ENCODE measurements at regions not wholly inside any gene's neighbourhood (a gene's known extent, or its start where the extent isn't known, plus 50 kb on each side); places are given as distances from the start of the nearest gene placed in this dataset.

DNA sequence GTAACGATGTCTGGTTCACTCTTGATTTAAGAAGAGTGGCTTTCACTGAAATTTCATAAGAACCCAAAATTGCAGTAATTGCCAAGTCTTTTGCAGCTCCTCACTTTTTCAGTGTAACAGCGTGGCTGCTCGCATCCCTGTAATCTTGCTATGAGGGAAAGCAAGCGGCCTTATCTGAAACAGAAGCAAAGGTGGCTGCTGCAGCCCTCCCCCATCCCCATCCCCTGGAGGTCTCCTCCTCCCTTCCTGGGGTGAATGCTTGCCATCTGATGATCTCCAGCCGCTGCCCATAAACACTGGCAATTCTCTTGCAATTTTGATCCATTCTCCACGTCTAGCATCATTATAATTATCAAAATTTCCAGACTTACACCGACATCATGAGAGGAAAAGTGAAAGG is 182.5 kb upstream of the ASIC2 start:
- DNase-seq (ENCODE audit: low spot score), result no peak

DNA sequence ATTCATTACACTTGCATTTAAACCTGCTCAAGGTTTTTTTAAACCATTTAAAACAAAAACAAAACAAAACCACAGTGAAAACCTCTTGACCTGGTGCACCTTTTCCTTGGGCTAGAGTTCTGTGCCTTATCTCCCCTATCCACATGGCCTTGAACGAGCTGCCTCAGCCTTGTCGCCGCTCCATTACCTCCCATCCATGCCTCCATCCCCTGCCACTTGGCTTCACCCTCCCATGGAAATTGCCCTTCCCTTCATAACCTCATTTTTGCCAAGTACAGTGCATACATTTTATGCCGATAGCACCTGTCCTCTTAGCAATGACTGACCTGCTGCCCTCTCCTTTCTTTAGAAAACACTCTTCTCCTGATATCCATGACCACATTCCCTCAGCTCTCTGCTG is 188.6 kb upstream of the ASIC2 start:
- DNase-seq (ENCODE audit: low spot score), result no peak

DNA sequence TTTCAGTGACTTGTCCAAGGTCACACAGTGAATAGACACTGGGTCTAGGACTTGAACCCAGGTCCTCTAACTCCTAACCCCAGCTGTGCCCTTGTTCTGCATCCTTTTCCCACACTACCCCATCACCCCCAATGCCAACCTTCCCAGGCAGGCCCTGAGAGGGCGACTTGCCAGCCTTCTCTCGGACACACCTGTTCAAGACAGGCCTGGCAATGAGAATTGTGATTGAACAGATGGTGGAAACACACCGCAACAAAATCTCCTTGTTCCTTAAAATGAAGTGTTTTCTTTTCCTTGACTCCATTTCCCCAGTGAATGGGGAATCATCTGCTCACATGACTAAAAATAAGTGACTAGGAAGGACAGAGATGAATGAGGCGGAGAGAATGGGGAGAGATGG is 189.5 kb upstream of the ASIC2 start:
- DNase-seq (ENCODE audit: low spot score), result no peak

DNA sequence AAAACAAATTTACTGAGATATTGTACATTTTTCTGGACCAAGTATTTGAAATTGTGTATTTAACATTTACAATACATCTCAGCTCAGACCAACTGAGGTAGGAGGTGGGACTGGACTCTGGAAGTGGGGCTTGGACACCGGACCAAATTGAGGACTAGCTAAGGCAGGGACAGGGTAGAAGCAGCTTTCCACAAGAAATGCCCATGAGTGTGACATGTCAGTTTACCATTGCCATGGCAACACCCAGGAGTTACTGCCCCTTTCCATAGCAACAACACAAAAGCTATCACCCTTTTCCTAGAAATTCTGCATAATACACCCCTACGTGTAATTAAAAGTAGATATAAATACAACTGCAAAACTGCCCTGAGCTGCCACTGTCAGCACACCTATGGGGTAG is 191.5 kb upstream of the ASIC2 start:
- DNase-seq (ENCODE audit: low spot score), result no peak

DNA sequence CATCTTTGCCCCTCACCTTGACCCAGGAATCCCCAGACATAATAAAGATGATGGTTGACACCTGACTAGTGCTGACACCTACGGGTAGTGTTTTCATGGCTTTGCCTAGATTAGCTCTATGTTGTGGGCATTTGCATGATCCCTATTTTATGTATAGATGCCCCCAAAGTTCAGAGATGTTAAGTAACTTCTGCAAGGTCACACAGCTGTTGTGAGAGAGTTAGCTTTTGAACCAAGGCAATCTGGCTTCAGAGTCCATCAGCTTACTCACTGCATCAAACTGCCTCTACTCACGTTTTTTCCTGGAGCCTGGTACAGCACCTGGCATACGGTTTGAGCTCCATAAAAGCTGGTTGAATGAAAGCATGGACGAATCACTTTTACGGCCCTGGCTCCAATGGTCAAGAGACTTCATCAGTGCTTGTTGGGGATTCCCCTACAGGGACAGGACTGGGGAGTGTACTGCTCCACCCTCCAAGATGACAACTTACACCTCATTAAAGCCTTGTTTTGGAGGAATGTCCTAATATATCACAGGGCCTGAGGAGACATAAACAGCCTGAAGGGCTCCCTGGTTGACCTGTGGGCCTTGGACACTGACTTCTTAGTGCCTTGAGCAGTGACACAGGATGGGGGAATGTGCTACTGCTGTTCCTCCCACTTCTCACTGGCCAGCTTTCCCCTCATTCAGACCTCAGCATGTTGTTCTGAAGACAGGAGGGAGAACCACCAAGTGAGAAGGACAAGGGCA is 193.2 kb upstream of the ASIC2 start:
- DNase-seq (ENCODE audit: low spot score), result no peak

DNA sequence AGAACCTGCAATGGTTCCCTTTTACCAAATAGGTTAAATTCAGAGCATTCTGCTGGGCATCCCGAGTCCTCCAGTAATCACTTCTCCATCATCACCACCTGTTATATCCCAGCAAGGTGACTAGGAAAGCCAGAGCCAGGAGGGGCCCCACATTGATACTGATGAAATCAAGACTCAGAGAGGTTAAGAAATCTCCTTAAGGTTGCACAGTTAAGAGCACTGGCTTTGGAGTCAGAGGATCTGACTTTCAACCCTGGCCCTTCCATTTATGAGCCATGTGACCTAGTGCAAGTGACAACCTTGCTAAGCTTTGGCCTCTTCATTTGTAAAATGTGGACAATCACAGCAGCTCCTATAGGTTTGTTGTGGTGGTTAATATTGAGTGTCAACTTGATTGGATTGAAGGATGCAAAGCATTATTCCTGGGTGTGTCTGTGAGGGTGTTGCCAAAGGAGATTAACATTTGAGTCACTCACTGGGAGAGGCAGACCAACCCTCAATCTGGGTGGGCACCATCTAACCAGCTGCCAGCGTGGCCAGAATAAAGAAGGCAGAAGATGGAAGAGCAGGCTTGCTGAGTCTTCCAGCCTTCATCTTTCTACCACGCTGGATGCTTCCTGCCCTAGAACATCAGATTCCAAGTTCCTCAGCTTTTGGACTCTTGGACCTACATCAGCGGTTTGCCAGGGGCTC is 194.2 kb upstream of the ASIC2 start:
- no peak for DNase-seq (ENCODE audit: low spot score)

DNA sequence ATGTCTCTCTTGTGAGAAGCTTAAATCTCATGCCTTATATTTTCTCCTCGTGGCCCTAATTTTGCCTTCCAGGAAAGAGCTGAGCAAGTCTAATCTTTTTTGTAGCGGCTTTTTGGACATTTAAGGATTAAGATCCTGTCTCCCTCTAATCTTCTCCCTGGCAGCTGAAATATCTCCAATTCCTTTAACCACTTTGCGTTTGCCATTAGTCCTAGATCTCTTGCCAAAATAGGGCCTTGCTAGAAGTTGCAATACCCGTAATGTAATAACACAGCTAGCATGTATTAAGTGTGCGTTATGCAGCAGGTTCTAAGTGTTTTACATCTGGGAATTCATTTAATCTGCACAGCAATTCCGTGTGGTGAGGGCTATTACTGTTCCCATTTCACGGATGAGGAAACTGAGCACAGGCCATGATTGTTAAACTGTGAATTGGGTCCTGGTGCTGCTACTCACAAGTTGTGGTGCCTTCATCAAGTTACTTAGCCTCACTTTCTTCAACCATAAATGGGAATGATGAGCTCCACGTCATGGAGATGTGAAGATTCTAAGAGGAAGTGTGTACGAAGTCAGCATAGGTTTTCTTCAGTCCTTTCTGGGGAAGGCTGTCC is 198.9 kb upstream of the ASIC2 start:
- DNase-seq (ENCODE audit: low spot score), result no peak

DNA sequence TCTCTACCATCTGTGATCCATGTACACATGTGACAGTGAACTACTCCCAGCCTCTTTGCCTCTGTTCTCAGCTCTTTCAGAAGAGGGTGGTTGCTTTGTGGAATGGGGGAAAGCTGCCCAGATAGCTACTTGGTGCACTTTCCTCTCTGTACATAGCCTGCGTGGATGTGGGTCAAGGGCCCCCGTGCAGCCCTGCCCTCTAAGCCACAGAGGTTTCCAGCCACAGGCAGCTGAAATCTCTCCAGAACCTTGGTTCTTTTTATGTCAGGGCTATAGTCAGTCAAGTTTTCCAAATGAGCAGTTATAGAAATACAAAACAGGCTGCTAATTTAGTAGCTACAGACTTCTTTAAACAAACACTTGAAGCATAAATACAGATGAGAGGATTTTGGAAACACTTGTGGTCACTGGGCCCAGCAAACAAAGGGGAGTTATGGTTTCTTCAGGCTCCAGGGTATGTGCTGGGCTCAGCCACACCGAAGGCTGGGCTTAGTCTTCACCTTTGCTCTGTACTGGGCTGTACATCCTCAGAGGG is 199.7 kb upstream of the ASIC2 start:
- no peak for DNase-seq (ENCODE audit: low spot score)

DNA sequence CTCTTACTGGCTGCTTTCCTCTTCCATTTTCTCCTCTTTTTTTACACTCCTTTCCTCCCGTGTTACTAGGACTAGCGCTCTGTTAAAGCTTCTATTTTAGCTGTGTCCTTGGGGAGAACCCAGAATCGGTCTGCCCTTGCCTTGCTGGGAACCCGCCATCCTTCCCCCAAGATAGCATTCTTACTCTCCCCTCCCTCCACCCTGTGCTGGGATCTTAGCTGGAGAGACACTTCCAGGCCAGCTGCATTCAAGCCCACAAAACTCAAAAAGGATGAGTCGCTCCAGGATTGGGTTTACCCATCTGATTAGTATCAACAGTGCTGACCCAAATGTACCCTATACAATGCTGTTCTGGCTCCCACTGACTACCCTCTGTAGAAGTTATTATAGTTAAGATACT is 200.5 kb upstream of the ASIC2 start:
- no peak for DNase-seq (ENCODE audit: low spot score)

DNA sequence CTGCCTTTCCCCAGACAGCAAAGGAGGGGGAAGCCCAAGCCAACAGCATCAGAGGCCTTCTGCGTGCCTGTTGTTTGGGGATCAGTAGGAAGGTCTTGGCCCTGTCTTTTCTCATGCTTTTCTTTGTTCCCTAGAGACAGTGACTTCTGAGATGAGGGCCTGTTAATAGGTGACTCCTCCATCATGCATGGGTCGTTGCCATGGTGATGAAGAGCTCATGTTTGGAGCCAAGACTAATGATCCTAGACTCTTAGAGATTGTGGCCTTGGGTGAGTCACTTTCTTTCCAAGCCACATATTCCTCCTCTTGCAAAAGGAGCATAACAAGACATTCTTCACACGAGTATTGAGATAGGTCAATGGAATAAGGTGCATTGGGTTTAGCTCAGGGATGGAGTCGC is 201.1 kb upstream of the ASIC2 start:
- DNase-seq (ENCODE audit: low spot score), result no peak

DNA sequence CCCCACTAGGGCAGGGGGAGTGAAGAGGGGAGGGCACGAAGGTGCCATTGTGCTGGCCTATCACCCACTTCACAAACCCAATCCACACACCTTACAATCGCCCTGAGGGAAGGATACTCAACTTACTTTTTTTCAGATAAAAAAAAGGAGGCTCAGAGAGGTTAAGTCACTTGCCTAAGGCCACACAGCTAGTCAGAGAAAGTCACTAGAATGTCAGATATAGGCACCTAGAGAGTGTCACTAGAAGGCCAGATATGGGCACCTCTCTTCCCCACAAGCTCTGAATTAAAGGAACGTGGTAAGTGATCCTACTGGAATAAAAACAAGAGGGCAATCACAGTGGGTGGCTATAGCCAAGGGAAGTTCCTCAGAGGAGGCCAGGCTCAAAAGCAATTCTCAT is 204.5 kb upstream of the ASIC2 start:
- no peak for DNase-seq (ENCODE audit: low spot score)

DNA sequence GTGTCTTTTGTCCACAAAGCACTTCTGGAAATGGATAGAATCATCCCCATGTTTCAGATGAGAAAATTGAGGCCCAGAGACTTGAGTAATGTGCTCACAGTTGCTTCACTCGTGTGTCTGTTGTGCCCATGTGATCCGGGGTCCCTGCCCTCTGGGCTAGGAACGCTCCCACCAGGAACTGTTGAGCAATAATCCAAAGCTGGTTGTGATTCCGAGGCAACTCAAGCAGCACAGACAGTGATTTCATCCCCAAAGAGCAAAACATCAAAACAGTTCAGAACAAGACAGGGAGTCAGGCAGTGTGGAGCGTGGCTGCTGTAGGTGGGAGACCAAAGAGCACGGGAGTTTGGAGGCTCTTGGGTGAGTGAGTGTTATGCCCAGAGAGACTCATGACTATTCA is 205.0 kb upstream of the ASIC2 start:
- DNase-seq (ENCODE audit: low spot score), result no peak

DNA sequence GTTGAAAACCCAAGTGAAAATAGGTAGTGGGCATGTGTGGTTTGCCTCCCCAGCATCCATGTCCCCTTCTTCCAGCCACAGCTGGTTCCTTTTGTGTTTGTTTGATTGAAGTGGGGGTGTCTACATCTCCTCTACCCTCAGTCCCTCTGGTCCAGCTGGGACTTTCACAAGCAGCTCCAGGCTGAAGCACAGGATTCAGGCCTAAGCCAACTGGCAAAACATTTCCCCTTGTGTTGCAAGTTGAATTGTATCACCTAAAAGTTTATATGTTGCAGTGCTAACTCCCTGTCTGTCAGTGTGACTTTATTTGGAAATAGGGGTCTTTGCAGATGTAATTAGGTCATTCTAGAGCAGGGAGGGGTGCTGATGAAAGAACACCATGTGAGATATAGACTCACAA is 205.9 kb upstream of the ASIC2 start:
- no peak for DNase-seq (ENCODE audit: low spot score)

DNA sequence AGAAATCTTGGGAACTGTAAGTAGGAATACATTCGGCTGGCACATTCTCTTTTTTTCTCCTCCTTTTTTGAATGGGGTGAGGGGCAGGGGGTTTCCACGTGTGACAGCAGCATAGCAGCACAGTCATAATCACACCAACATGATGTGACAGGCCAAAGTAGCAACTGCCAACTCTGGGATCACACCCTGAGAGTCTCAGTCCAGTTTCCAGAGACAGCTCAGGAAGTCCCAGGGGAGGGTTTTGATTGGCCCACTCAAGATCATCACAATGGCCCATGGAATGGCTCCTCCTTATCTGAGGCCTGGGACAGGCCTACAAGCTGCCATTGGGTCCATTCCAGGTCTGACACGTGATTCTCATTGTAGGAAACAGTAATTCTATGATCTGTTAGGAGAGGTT is 207.1 kb upstream of the ASIC2 start:
- no peak for DNase-seq (ENCODE audit: low spot score)

DNA sequence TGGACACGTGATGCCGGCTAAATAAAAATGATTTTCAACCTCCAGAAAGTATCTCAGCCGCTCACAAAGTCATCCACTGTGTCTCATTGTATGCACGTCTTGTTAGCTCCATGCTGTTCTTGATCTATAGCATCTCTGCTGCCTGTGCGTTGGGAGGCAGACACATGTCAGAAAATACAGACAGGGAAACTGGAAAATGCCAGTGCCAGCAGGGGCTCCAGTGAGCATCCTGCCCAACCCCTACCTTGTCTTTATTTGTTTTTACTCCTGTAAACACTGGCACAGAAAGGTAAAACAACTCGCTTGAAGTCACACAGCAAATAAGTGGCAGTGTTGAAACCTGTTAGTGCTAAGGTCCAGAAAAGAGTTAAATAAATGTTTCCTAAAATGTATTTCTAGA is 208.1 kb upstream of the ASIC2 start:
- DNase-seq (ENCODE audit: low spot score), result no peak

DNA sequence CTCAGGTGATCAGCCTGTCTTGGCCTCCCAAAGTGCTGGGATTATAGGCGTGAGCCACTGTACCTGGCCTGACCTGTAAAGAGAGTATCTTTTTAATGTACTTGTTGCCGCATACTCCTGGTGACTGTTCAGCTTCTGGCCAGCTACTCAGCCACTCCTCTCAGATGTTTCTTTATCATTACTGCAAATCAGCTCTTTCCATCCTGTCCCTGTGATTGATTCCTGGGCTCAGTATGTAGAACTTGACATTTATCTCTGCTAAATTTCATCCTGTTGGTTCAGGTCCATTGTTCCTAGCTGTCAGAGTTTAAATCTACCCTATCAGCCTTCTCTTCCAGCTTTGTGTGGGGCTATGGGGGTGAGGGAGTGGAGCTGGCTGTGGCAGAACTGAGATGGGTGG is 211.5 kb upstream of the ASIC2 start:
- DNase-seq (ENCODE audit: low spot score), result no peak

DNA sequence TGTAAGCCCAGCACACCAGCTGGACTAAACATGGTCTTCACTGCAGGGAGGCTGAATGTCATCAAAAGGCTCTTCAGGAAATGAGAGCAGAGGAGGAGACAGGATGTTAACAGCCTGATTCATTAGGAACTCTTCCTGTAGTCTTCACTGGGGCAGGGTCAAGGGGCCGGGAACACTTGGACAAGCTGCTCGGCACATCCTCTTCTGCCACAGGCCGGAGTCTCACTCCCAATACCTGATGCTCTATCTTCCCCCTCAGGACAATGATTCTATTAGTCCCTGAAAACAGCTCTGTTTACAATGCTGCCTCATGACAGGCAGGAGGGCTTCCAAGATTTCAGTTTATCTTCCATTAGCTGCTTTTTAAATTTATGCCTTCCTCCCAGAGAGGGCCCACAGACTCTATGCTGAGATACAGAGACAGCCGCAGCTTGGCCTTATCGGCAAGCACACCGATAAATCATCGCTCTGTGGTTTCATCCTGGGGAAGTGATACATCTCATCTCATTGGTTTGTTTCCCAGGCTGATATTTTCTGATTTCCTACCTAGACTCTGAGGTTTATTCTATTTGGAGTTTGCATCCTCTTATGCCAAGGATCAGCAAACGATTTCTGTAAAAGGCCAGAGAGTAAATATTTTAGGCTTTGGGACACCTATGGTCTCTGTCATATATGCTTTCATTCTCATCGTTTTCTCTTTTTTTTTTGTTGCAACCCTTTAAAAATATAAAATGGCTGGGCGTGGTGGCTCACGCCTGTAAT is 214.0 kb upstream of the ASIC2 start:
- no peak for DNase-seq (ENCODE audit: low spot score)

DNA sequence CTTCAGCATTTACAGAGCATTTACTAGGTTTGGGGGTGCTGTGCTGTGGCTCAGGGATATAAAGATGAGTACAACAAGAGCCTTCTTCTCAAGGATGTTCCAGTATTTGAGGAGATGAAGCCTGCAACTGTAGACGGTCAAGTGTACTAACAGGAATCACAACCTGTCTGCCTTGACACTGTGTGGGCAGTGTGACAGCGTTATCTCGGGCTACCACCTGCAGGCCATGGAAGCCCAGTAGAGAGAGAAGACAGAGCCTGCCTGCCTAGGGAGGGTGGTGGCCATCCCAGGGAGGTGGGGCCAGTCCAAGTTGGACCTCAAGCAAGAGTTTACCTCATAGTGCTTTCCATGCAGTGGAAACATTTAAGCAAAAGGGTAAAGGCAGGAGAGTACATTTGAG is 215.1 kb upstream of the ASIC2 start:
- DNase-seq (ENCODE audit: low spot score), result no peak

DNA sequence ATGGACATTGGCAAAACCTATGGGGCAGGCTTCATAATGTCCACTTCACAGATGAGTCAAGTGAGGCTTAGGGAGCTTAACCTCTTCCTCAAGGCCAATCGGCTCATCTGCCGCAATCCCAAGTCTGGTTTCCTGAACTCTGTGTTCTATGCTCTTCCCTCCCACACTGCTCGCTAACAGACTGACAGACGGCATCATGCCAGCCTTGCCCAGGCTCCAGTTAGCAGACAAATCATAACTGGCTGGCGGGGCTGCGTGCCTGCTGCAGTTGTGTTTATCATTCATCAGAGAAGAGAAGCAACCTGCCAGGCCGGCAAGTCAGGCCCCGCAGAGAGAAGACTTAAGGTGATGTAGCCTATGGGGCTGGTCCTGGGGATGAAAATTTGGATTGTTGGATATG is 216.2 kb upstream of the ASIC2 start:
- no peak for DNase-seq (ENCODE audit: low spot score)

DNA sequence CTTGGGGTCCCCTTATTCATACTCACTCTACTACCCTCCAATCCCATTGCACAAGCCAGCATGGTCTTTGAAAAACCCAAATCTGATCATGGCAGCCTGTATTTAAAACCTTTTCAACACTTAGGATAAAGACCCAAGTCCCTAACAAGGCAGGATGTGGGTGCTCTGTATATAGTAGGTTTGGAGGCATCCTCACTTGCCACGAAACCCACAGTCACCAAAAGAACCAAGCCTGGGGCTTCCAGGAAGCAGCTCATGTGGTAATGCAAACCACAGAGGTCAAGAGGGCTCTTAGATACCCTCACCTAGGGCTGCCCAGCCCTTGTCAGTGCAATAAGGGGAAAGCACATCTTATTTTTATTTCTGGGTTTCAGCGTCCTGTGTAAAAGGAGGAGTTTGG is 218.6 kb upstream of the ASIC2 start:
- no peak for DNase-seq (ENCODE audit: low spot score)

DNA sequence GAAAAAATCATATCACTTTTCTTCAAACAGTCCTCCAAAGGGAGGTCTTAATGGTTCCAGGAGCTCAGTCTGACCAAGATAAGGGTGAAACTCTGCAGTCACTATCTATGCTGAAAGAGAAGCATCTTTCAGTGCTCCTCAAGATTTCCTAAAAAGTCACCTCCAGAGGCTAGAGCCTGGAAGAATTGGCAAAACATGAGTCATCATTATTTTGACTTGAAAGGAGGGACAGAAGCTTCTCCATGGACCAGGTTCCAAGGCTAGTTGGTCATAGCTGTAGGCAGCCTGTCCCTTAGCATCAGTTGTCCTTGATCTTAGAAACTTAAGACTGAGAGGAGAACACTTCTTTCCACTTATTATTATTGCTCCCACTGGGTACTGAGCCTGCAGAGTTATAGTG is 219.0 kb upstream of the ASIC2 start:
- no peak for DNase-seq (ENCODE audit: low spot score)

DNA sequence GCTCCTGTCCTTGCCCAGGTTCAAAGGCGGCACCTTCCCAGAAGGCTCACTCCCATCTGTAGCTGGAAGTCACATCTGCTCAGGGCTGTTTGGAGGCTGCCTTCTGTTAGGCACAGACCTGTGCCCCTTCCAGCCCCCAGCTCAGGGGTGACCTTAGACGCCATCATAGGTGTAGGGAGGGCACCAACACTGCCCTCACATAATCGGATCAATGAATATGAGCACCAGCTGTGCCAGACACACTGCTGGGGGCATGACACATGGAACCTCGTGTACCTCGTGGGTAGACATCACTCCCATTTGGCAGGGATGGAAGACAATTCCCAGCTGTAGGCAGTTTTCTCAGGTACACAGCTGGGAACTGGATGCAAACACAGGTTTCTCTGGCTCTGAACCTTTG is 220.7 kb upstream of the ASIC2 start:
- no peak for DNase-seq (ENCODE audit: low spot score)

DNA sequence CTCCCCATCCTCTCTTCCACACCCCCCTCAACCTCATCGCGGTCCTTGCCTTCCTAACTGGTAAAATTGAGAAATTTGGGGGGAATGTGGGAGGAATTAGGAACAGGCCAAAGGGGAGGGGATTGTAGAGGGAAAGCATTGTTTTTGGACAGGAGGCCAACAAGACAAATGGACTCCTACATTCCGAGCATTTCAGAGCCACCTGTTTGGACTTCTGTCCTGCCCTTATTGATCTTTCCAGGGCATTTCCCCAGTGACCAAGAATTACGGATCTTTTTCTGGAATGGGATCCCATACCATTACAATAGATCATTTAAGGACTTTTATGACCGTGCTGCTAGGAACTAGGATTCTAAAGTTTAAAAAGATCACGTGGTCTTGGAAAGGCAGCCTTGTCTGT is 221.3 kb upstream of the ASIC2 start:
- DNase-seq (ENCODE audit: low spot score), result no peak
